Thoracic aorta (tissue), 2 donors: ENCODE measurements at regions not wholly inside any gene's neighbourhood (a gene's known extent, or its start where the extent isn't known, plus 50 kb on each side); places are given as distances from the start of the nearest gene placed in this dataset.
"Not testable (repeated sequence)": the region's sequence is repeated elsewhere in the genome, so short reads cannot be mapped to it uniquely, and the experiment has no call there.

Experiments
- ATAC-seq: fragments of 150-250 bp; one replicate; pipeline ENCODE4 v1.8.0; 2017; ENCODE audit warnings: low read depth; ENCODE audit not compliant: insufficient number of reproducible peaks, low FRiP score
- DNase-seq: peaks from one replicate; pipeline ENCODE4 v3.0.0-alpha.2; 2020; ENCODE audit warnings: low spot score
- H3K27ac ChIP-seq, 2 donors: fragments of 200-600 bp; sonication (generic); 1 replicate in 1 of 2; 2 replicates in 1 of 2; pipeline ENCODE4 v1.5.1; 2016; ENCODE audit warnings: mild to moderate bottlenecking in 2 of 2, moderate library complexity in 2 of 2
- H3K27me3 ChIP-seq: fragments of 200-600 bp; sonication (generic); replicated peaks from 2 replicates; pipeline ENCODE4 v1.6.0; 2016; ENCODE audit warnings: mild to moderate bottlenecking; ENCODE audit not compliant: insufficient read depth
- H3K36me3 ChIP-seq: fragments of 200-600 bp; sonication (generic); one replicate; pipeline ENCODE4 v1.5.1; 2016
- H3K4me1 ChIP-seq, 2 donors: fragments of 200-600 bp; sonication (generic); 1 replicate in 1 of 2; 2 replicates in 1 of 2; pipeline versions ENCODE4 v1.5.1 to v1.6.0; 2016; ENCODE audit warnings: low read depth in 2 of 2, mild to moderate bottlenecking in 1 of 2; ENCODE audit not compliant: control insufficient read depth in 1 of 2
- H3K4me3 ChIP-seq: fragments of 200-600 bp; sonication (generic); 2 replicates; pipeline ENCODE4 v1.5.1; 2016; ENCODE audit warnings: mild to moderate bottlenecking
- H3K9me3 ChIP-seq: fragments of 200-600 bp; sonication (generic); 2 replicates; pipeline ENCODE4 v1.5.1; 2016
- CTCF ChIP-seq: fragments of 200-600 bp; sonication (generic); IDR thresholded peaks from one replicate; pipeline ENCODE4 v1.5.1; 2019; ENCODE audit warnings: antibody characterized with exemption

GRCh38 chr1:30444850-30445249 is 278.5 kb downstream of the MATN1 start:
- Histone ChIP-seq H3K4me3 (no peak overlapping the region), H3K27me3 (no peaks in the 10 kb centered on the region), H3K27ac (no peak overlapping the region), H3K9me3 (no peaks in the 10 kb centered on the region), H3K36me3 (no peaks in the 10 kb centered on the region), H3K4me1 (no peaks in the 10 kb centered on the region)
- DNase-seq (no peak), ATAC-seq (no peak)
- TF ChIP-seq CTCF, result no peak

DNA sequence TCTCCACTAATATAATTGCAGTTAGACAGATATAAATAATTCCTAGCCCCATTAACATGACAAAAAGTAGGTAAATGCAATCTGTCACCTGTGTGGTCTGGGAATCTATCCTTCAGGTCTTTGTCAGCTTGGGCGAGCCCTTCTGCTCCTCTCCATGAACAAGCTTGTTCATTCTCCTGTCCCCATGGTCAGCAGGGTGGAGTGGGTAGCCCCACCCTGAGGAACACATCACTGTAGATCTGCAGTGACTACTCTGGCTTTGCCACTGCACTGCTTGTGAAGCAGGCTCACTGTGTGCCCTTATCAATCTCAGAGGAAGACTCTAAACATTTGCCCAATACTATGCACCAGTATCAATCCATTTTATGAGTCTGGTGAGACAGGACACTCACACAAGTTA is 279.0 kb downstream of the MATN1 start:
- no peak for ATAC-seq
- no peak for TF ChIP-seq CTCF
- no peaks in the 10 kb centered on the region for H3K4me1 ChIP-seq
- no peaks in the 10 kb centered on the region for H3K27me3 ChIP-seq
- DNase-seq, result no peak
- H3K9me3 ChIP-seq, result no peaks in the 10 kb centered on the region
- no peak overlapping the region for H3K4me3 ChIP-seq
- no peaks in the 10 kb centered on the region for H3K36me3 ChIP-seq
- H3K27ac ChIP-seq, result no peak overlapping the region

- ATAC-seq, DNase-seq, H3K27me3 ChIP-seq, H3K27ac ChIP-seq, H3K36me3 ChIP-seq, H3K4me1 ChIP-seq, H3K4me3 ChIP-seq, H3K9me3 ChIP-seq: not testable (repeated sequence)
These were observed 285.1 kb downstream of the MATN1 start for GRCh38 chr1:30438274-30438673.

- Histone ChIP-seq H3K27me3 (no peaks in the 10 kb centered on the region), H3K36me3 (no peaks in the 10 kb centered on the region), H3K9me3 (no peaks in the 10 kb centered on the region), H3K27ac (no peak overlapping the region), H3K4me3 (no peak overlapping the region), H3K4me1 (no peaks in the 10 kb centered on the region)
- ATAC-seq (no peak), DNase-seq (no peak)
- TF ChIP-seq CTCF, result no peak
These were observed 286.3 kb downstream of the MATN1 start for GRCh38 chr1:30437059-30437576.

DNA sequence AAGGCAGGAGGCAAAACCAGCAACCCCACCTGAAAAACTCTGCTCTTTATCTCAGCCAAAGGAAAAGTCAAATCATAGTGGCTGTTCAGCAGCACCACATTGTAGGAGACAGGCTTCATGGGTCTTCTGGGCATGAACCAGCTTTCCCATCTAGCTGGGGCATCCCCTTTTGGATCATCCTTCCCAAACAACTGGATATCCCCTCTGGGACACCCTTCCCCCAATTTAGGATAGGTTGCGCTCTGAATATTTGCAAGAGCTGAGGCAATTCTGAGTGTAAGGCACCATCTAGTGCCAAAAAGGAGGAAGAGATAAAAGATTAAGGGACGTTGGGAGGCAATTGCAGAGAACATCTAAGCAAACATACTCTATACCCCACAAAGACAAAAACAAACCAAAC is 295.8 kb downstream of the MATN1 start:
- Histone ChIP-seq H3K4me3 (no peak overlapping the region), H3K4me1 (no peaks in the 10 kb centered on the region), H3K36me3 (no peaks in the 10 kb centered on the region), H3K9me3 (peaks cover 9% of the 10 kb centered on the region), H3K27me3 (no peaks in the 10 kb centered on the region), H3K27ac (no peak overlapping the region)
- TF ChIP-seq CTCF, result no peak
- no peak for ATAC-seq
- DNase-seq, result no peak

- Histone ChIP-seq H3K27ac (no peak overlapping the region), H3K4me1 (no peaks in the 10 kb centered on the region), H3K4me3 (no peak overlapping the region), H3K27me3 (no peaks in the 10 kb centered on the region), H3K36me3 (no peaks in the 10 kb centered on the region), H3K9me3 (peaks cover 9% of the 10 kb centered on the region)
- ATAC-seq (no peak), DNase-seq (no peak)
- TF ChIP-seq CTCF, result no peak
These were observed 298.3 kb downstream of the MATN1 start for GRCh38 chr1:30425046-30425445.
